Stimulated activated CD4-positive, alpha-beta T cell treated with anti-CD3 and anti-CD28 coated beads, Interleukin-1b, Interleukin-23, amount 100 ng/mL, for 24 hours (primary cell): ENCODE measurements at regions not wholly inside any gene's neighbourhood (a gene's known extent, or its start where the extent isn't known, plus 50 kb on each side); places are given as distances from the start of the nearest gene placed in this dataset.
A peak's percentile ranks its signal among the peaks of the same experiment; 100 is the strongest.

Source experiments
- DNase-seq, 4 experiments: peaks; one replicate each; pipeline ENCODE4 v3.0.0-alpha.2; 2020; ENCODE audit warnings: low read depth in 4 of 4, low spot score in 1 of 4

- no peak for DNase-seq
Measured at GRCh38 chr20:22844959-22845358, 190.2 kb upstream of the SSTR4 start.

- DNase-seq, result no peak
Measured at GRCh38 chr20:22846863-22847262, 188.2 kb upstream of the SSTR4 start.

DNA sequence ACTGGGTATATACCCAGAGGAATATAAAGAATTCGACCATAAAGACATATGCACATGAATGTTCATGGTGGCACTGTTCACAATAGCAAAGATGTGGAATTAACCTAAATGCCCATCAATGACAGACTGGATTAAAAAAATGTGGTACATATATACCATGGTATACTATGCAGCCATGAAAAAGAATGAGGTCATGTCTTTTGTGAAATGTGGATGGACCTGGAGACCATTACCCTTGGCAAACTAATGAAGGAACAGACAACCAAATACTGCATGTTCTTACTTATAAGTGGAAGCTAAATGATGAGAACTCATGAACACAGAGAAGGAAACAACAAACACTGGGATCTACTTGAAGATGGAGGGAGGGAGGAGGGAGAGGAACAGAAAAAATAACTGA lies 186.7 kb upstream of the SSTR4 start:
- no peak for DNase-seq

DNA sequence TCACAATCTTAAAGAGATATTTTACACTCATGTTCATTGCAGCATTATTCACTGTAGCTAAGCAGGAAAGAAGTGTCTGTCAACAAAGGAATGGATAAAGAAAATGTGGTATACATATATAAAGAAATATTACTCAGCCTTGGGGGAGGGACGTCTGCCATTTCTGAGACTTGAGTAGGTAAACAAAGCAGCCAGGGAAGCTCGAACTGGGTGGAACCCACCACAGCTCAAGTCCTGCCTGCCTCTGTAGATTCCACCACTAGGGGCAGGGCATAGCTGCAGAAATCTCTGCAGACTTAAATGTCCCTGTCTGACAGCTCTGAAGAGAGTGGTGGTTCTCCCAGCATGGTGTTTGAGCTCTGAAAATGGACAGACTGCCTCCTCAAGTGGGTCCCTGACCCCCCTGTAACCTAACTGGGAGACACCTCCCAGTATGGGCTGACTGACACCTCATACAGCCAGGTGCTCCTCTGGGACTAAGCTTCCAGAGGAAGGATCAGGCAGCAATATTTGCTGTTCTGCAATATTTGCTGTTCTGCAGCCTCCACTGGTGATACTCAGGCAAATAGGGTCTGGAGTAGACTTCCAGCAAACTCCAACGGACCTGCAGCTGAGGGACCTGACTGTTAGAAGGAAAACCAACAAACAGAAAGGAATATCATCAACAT lies 183.3 kb upstream of the SSTR4 start:
- DNase-seq, result peak in 1 of 4 experiments; percentile 0

- DNase-seq, result no peak
Measured at GRCh38 chr20:22861231-22861980, 173.7 kb upstream of the SSTR4 start.

- no peak for DNase-seq
Measured at GRCh38 chr20:22861990-22862389, 173.1 kb upstream of the SSTR4 start.

- no peak for DNase-seq
Measured at GRCh38 chr20:22862671-22863230, 172.4 kb upstream of the SSTR4 start.

DNA sequence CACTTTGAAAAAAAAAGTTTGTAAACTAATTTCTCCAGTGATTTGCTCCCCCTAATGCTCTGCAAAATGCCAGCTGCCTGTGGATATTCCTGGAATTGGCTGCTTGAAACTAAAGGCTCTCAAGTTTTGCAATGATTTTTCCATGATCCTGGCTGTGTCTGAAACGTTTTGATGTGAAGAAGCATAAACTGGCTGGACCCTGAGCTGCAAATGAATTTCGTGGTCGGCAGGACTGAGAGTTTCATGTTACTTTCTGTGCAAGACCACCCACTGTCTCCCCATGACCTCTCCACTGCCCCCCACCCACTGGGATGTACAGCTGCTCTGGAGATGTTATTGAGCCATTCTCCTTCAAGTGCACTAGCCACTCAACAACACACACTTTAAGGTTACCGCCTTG lies 171.3 kb upstream of the SSTR4 start:
- DNase-seq, result no peak

DNA sequence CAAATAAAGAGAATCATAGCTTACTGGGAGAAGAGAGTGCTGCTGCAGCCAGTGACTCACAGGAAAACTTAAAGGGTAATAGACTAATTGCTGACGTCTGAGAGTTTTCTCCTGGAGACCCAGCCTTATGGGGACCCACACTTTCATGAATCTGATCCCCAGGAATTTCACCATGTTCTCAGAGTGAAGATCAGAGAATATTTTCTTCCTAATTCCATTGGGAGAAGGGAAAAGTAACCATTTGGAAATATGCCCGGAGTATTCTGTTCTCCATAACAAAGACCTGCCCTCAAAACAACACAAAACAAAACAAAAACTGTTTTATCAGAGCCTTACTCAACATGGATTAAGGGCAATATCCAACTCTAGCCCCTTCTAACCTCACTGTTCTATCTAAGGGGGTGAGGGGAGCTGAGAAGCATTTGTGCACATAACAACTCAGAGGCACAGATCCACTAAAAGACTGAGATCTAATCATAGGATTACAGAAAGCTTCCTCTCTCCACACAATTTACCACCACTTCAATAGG lies 168.2 kb upstream of the SSTR4 start:
- no peak for DNase-seq

GRCh38 chr20:22878166-22878565 lies 156.9 kb upstream of the SSTR4 start:
- DNase-seq, result no peak

- no peak for DNase-seq
Measured at GRCh38 chr20:22880277-22880676, 154.8 kb upstream of the SSTR4 start.

DNA sequence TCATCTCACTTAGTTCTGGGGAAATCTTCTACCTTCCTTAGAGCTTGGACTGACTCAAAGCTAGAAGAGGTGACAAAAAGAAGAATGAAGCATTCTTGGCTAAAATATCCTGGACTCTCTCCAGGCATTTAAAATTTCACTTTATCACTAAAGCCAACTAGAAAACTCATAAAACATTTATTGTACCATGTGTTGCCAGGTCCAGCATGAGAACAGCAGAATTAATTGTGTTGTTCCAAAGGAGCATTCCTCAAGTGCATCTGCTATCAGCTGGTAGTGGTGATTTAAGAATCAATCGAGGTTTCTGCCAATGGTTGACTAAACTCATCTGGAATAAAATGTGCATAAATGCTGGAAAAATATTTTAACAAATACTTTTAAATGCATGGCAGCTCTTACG lies 147.3 kb upstream of the SSTR4 start:
- no peak for DNase-seq

DNA sequence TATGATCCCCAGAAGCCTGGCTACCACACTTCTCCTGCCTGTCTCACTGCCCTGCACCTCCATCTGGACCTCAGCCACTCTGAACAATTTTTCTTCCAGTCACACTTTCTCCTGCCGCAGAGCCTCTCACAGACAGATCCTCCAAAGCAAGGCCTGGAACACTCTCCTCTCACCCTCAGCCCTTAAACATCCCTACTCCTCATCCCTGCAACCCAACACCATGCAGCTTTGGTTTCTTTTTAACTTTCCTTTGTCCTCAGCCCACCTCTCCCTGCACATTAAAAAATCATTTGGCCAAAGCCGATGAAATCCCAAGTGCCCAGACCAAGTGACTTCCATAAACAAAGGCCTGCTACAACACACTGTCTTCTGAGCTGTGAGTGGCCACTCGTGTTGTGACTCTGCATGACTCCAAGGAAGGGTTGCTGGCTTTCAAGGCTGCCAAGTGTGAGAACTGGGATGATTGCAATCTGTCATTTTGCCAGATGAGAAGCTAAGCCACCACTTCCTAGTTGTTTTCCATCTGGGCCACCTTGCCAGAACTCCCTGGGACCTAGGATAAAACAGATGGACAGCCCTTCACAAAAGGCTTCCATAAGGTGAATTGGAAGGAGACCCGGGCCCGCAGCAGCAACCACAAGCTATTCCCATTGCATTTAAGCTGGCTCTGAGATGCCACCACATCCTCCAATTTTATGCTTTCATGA lies 144.4 kb upstream of the SSTR4 start:
- no peak for DNase-seq

DNA sequence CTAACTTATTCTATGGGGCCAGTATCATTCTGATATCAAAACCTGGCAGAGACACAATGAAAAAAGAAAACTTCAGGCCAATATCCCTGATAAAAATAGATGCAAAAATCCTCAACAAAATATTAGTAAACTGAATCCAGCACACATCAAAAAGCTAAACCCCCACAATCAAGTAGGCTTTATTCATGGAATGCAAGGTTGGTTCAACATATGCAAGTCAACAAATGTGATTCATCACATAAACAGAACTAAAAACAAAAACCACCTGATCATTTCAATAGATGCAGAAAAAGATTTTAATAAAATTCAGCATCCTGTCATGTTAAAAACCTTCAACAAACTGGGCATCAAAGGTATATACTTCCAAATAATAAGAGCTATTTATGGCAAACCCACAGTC lies 133.9 kb upstream of the SSTR4 start:
- DNase-seq, result no peak

DNA sequence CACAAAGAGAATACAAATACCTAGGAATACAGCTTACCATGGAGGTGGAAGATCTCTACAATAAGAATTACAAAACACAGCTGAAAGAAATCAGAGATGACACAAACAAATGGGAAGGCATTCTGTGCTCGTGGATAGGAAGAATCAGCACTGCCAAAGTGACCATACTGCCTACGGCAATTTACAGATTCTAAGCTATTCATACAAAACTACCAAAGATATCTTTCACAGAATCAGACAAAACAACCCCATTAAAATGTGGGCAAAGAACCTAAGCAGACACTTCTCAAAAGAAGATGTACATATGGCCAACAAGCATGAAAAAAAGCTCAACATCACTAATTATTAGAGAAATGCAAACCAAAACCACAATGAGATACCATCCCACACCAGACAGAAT lies 133.2 kb upstream of the SSTR4 start:
- no peak for DNase-seq

DNA sequence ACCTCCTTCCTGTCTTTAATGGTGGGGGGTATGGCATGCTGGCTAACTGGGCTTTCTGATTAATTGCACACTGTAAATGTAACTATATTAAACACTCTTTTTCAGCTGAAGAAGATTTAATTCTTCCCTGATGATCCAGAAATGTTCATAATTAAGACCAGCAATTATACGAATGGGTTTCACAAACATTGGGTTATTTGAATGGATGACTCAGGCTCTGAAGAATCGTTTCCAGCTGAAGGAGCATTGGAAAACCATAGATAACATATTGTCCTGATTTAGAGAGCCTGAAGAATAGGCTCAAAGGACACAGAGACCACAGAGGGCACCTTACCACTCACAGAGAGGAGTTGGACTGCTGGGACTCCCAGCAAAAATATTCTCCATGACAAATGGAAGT lies 130.7 kb upstream of the SSTR4 start:
- no peak for DNase-seq

- DNase-seq, result no peak
Measured at GRCh38 chr20:22904905-22905304, 130.2 kb upstream of the SSTR4 start.

- DNase-seq, result no peak
Measured at GRCh38 chr20:22905658-22906057, 129.5 kb upstream of the SSTR4 start.

GRCh38 chr20:22908437-22908836 lies 126.7 kb upstream of the SSTR4 start:
- no peak for DNase-seq

DNA sequence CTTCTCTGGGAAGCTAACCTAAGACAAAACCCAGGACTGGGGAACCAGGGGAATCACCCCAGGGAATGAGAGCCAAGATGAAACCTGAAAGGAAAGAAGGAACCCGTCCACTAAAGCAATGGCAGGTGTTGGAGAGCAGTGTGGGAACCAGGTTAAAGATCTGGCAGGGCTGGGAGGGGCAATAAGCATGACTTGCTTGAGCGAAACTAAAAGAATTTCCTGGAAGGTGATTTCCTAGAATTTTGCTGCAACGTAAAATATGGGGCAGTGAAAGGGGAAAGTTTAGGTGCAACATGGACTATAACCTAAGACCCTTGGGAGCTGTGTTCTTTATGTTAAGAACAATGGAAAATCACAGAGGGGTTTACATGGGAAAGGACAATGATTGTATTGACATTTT lies 126.2 kb upstream of the SSTR4 start:
- DNase-seq, result no peak

DNA sequence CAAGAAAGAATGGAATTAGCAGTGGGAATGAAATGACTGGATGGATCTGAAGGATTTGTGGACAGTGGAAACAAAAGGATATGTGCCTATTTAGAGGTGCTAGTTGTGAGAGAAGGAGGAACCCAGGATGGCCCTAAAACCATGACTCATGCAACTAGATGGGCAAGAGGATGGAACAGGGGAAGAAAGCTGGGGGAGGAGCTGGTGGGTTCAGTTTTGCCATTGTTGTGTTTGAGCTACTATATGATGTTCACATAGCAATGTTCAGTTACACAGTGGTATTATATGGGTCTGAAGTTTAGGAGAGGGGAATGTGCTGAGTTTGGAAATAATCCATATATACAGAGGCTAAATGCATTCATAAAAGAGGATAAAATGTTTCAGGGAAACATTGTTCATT lies 125.7 kb upstream of the SSTR4 start:
- no peak for DNase-seq
